GM13977 (cell line): ENCODE measurements at regions not wholly inside any gene's neighbourhood (a gene's known extent, or its start where the extent isn't known, plus 50 kb on each side); places are given as distances from the start of the nearest gene placed in this dataset.
"Not testable (repeated sequence)": the region's sequence is repeated elsewhere in the genome, so short reads cannot be mapped to it uniquely, and the experiment has no call there.

Source experiments
- DNase-seq: peaks from one replicate; pipeline ENCODE4 v3.0.0; 2012; ENCODE audit warnings: low spot score
- CTCF ChIP-seq: IDR thresholded peaks from 2 replicates; pipeline ENCODE4 v1.5.1; 2012; ENCODE audit warnings: mild to moderate bottlenecking, control low read depth; ENCODE audit not compliant: insufficient read depth; ENCODE audit errors: extremely low read depth, missing control alignments
- in situ Hi-C: fragments of 300-500 bp; cut with MboI; formaldehyde crosslinking; loops from one replicate; pipeline ENCODE4 v1.12.0; 2022; ENCODE audit warnings: low sequenced_read_pairs, low pct_unique_long_range_greater_than_20kb, mixed read lengths, inconsistent platforms; ENCODE audit not compliant: unreplicated experiment

DNA sequence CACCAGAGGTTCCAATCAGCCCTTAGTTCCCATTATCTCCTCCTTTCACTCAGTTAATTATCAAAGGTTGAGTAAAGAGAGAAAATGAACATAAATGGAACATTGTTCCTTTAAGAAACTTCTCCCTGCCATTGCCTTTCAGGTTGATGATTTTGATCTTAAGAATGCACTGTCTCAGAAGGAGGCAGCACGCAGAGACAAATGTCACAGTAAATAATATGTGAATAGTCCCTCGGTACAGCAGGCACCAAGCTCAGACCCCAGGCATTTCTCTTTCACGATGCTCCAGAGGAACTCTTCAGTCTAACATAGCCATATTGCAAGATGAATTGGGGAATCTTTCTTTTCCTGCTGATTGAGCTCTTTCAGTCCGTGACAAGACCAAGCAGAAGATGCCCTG is 435.3 kb upstream of the SPTLC3 start:
- no peak for TF ChIP-seq CTCF
- no peak for DNase-seq
- in situ Hi-C loops, result no loop called here

GRCh38 chr20:12575352-12576095 is 433.2 kb upstream of the SPTLC3 start:
- no peak for DNase-seq
- in situ Hi-C loops, result no loop called here
- no peak for TF ChIP-seq CTCF

DNA sequence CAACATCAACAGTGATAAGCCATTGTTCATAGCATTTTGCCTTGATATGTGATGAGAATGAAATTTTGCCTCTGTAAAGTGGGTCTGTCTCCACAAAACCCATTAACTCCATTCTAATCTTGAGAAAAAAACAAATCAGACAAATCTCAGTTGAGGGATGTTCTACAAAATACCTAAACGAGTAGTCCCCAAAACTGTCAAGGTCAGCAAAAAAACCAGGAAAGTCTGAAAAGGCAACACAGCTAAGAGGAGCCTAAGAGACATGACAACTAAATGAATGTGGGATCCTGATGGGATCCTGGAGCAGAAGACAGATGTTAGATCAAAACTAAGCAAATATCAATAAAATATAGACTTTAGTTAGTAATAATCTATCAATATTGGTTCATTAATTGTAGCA is 431.6 kb upstream of the SPTLC3 start:
- in situ Hi-C loops, result no loop called here
- no peak for DNase-seq
- no peak for TF ChIP-seq CTCF

GRCh38 chr20:12581644-12582289 is 427.0 kb upstream of the SPTLC3 start:
- no peak for DNase-seq
- in situ Hi-C loops, result no loop called here
- no peak for TF ChIP-seq CTCF

GRCh38 chr20:12582710-12583109 is 426.1 kb upstream of the SPTLC3 start:
- not testable (repeated sequence) for DNase-seq

GRCh38 chr20:12591949-12592470 is 416.8 kb upstream of the SPTLC3 start:
- in situ Hi-C loops, result no loop called here
- DNase-seq, result no peak
- TF ChIP-seq CTCF, result no peak

More at GRCh38 chr20:12582710-12583109, 426.1 kb upstream of the SPTLC3 start:
- in situ Hi-C loops, result not testable (repeated sequence)

DNA sequence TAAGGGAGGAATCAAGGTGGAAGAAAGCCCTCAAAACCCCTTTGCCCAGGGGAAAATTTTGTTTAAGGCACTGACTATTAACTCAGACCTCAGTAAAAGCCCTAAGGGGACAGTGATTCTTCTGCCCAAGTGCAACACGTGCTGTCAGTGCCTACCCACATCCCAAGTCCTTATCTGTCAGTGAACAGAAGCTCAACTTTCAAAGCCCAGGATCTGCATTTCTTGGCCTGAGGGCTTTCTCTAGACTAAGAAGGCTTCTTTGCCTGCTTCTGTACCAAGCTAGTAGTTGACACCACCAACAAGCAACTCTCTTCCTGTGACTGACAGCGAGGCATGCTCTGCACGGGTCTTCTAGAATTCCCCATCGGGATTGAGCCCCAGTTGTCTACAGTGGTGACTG is 416.0 kb upstream of the SPTLC3 start:
- no peak for TF ChIP-seq CTCF
- in situ Hi-C loops, result no loop called here
- no peak for DNase-seq
